Activated T-cell treated with anti-CD3 and anti-CD28 coated beads, Interleukin-2, amount 50 U/mL, for 4 hours (primary cell): ENCODE measurements at regions not wholly inside any gene's neighbourhood (a gene's known extent, or its start where the extent isn't known, plus 50 kb on each side); places are given as distances from the start of the nearest gene placed in this dataset.

Experiments
- ATAC-seq, 2 donors: fragments of 200-7000 bp; cut with Tn5 transposase; one replicate each; pipeline ENCODE4 v1.10.0; 2021
- DNase-seq: peaks from one replicate; pipeline ENCODE4 v3.0.0-alpha.2; 2020
- H3K27me3 Mint-ChIP-seq: one replicate; pipeline ENCODE4 v1.8.0; 2021; ENCODE audit warnings: low read depth, mixed read lengths
- H3K36me3 Mint-ChIP-seq: one replicate; pipeline ENCODE4 v1.8.0; 2022; ENCODE audit warnings: mixed read lengths; ENCODE audit not compliant: insufficient read depth
- H3K4me1 Mint-ChIP-seq: one replicate; pipeline ENCODE4 v1.8.0; 2021; ENCODE audit warnings: low read depth, mixed read lengths
- H3K4me3 Mint-ChIP-seq: one replicate; pipeline ENCODE4 v1.8.0; 2021; ENCODE audit warnings: mild to moderate bottlenecking, moderate library complexity, mixed read lengths
- H3K9me3 Mint-ChIP-seq: one replicate; pipeline ENCODE4 v1.8.0; 2021; ENCODE audit warnings: mixed read lengths

DNA sequence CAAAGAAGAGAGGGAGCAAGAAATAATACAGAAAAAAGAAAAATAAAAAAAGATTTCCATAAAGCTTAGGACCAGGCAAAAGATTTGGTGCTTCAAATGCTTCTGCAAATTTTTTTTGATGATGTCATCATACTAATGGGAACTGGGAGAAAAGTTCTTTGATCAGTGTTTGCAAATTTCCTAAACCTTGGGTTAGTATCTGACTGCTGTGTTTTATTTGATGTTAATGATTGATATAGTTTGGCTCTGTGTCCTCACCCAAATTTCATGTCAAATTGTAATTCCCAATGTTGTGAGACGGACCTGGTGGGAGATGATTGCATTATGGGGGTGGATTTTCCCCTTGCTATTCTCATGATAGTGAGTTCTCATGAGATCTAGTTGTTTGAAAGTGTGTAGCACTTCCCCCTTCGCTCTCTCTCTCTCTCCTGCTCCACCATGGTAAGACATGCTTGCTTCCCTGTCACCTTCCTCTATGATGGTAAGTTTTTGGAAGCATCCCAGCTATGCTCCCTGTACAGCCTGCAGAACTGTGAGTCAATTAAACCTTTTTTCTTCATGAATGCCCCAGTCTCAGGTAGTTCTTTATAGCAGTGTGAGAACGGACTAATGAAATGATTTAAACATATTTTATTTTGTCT lies 72.6 kb downstream of the TMEM100 start:
- Mint-ChIP-seq H3K4me3 (no peak overlapping the region), H3K27me3 (peaks cover 22% of the 10 kb centered on the region), H3K4me1 (no peaks in the 10 kb centered on the region), H3K36me3 (no peaks in the 10 kb centered on the region), H3K9me3 (no peaks in the 10 kb centered on the region)
- no peak for ATAC-seq
- no peak for DNase-seq

DNA sequence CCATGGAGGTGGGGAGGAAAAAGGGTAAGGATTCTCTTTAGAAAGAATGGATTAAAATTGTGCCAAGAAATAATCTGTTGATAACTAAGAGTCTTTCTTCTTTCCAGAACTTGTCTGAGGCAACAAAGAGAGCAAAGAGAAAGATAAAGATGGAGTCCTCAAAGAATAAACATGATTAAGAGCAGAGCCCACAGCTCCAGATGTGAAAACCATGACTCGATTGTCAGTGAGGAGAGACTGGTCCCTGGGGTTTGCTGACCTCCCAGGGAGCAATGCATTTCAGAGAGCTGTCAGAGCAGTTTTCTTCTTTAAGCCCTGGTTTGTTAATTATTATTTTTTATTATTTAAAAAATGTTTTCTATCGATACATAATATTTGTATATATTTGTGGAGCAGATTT lies 74.6 kb downstream of the TMEM100 start:
- H3K4me3 Mint-ChIP-seq: no peak overlapping the region
- H3K9me3 Mint-ChIP-seq: no peaks in the 10 kb centered on the region
- DNase-seq (no peak), ATAC-seq (no peak)
- no peaks in the 10 kb centered on the region for H3K36me3 Mint-ChIP-seq
- H3K27me3 Mint-ChIP-seq: peaks cover 22% of the 10 kb centered on the region
- H3K4me1 Mint-ChIP-seq: peaks cover 1% of the 10 kb centered on the region

DNA sequence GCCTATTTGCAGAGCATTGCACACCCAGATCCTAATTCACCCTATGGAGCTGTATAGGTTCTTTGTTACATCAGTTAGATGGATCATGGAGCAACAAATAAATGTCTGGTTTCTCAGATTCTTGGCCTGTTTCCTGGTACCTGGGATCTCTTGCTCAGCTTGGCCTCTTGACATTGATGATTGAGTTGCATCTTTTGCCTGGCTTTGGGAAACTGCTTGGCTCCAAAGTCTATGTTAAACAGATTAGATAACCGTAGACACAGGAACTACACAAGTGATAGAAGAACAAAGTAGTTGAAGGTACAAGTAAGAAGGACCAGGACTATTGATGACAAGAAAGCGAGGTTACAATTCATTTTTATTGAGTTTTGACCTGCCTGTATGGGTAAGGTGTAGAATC lies 77.3 kb downstream of the TMEM100 start:
- H3K27me3 Mint-ChIP-seq: peaks cover 20% of the 10 kb centered on the region
- H3K4me1 Mint-ChIP-seq: peaks cover 3% of the 10 kb centered on the region
- DNase-seq (no peak), ATAC-seq (no peak)
- no peaks in the 10 kb centered on the region for H3K36me3 Mint-ChIP-seq
- H3K4me3 Mint-ChIP-seq: no peak overlapping the region
- H3K9me3 Mint-ChIP-seq: no peaks in the 10 kb centered on the region

DNA sequence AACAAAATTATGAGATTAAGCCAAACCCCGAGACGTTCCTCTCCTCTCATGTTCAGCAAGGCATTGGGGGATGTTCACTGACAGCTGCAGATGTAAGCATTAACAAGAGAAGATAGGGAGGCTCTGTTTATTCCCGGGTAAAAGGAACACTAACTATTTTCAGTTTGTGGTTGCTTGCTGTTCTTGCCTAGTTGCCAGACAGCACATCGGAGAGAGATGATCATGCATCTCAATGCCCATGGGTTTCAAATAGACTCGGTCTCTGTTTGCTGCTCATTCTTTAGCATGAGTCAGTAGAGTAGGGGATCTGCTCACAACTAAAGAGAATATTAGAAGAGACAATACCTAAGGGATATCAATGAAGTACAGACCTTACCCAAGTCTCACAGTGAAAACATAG lies 78.3 kb downstream of the TMEM100 start:
- no peak overlapping the region for H3K4me3 Mint-ChIP-seq
- peaks cover 3% of the 10 kb centered on the region for H3K4me1 Mint-ChIP-seq
- no peaks in the 10 kb centered on the region for H3K36me3 Mint-ChIP-seq
- DNase-seq: no peak
- peaks cover 16% of the 10 kb centered on the region for H3K27me3 Mint-ChIP-seq
- H3K9me3 Mint-ChIP-seq: no peaks in the 10 kb centered on the region
- ATAC-seq: no peak

DNA sequence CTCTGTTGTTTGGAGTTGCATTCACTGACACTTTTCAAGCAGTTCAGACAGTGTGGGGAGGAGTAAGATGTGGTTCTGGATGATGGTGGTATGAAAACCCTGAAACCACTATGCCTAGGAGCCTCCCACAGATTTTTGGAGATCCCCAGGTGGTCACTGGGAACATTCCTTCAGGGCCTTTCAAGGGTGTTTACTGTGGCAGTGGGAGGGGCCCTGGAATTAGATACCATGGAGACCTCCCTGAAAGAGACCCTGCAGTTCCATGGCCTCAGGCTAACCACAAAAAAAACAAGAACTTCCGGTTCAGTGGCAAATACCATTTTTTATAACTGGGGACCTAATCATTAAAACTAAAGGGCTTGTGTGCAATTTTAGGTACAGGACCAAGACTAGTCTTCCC lies 79.9 kb downstream of the TMEM100 start:
- ATAC-seq (no peak), DNase-seq (no peak)
- Mint-ChIP-seq H3K36me3 (no peaks in the 10 kb centered on the region), H3K4me1 (peaks cover 3% of the 10 kb centered on the region), H3K27me3 (peaks cover 7% of the 10 kb centered on the region), H3K4me3 (no peak overlapping the region), H3K9me3 (no peaks in the 10 kb centered on the region)

DNA sequence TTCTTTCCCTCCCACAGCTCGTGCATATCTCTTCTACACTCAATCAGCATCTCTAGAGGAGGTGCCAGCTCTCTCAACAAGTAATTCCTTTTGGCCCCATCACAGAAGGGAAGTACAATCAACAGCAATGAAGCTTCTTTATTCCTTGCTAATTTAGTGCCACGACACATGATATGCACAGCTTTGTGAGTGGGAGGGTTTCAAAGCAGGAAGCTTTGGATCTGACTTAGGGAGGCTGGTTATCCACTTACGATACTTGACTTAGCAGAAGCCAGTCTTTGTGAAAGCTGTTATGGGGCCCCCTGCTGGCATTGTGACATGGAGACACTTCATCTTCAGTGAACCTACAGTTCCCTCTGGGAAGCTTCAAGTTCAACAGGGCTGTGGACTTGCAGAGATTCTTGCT lies 81.0 kb downstream of the TMEM100 start:
- H3K9me3 Mint-ChIP-seq: no peaks in the 10 kb centered on the region
- H3K4me3 Mint-ChIP-seq: no peak overlapping the region
- no peaks in the 10 kb centered on the region for H3K36me3 Mint-ChIP-seq
- H3K4me1 Mint-ChIP-seq: peaks cover 3% of the 10 kb centered on the region
- peaks cover 4% of the 10 kb centered on the region for H3K27me3 Mint-ChIP-seq
- DNase-seq (no peak), ATAC-seq (no peak)

DNA sequence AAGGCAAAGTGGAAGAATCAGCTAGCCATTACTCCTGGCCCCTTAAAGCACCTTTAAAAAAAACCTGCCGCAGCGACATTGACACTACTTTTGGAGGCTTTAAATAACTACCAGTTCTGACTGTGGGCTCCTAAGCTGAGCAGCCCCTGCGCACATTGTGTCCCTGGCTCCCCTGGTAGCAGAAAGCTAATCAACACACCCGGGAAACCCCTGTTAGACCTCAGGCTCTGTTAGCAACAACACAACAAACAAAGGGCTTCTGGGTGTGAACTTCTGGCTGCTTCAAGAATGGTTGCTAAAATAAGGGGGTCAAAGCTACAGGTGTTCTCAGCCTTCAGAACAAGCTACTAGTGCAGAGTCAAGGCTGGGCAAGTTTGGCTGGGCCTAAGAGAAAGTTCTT lies 83.6 kb downstream of the TMEM100 start:
- Mint-ChIP-seq H3K4me3 (no peak overlapping the region), H3K4me1 (peaks cover 3% of the 10 kb centered on the region), H3K27me3 (peaks cover 4% of the 10 kb centered on the region), H3K36me3 (no peaks in the 10 kb centered on the region), H3K9me3 (no peaks in the 10 kb centered on the region)
- no peak for ATAC-seq
- no peak for DNase-seq

DNA sequence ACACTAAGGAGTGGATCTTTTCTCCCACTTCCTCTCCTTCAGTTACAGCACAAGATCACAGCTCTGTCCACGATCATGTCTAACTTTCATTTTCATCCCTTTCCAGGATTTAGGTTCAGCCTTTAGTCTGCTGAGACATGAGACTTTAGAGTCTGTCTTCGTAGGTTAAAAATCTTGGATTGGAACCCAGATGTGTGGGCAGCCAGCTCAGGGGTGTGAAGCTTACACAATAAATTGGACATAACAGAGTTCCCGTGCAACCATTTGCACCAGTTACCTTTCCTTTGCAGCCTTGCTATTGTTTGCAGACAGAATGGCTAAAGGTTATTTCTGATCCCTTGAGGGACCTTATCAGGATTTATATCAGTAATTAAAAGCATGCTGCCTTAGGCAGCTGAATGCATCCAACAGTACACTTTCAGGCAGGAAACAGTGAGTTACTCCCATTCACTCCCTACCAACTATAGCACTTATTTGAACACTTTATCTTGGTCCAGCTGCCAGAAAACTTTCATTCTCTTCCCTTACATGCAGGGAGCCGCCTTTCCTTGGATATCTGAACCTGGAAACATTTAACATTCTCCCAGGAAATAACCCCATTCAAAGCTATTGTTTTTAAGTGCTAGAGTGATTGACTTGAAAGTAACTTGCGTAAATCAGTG lies 87.3 kb downstream of the TMEM100 start:
- Mint-ChIP-seq H3K4me3 (no peak overlapping the region), H3K9me3 (no peaks in the 10 kb centered on the region), H3K36me3 (no peaks in the 10 kb centered on the region), H3K4me1 (no peaks in the 10 kb centered on the region), H3K27me3 (peaks cover 2% of the 10 kb centered on the region)
- DNase-seq: no peak
- ATAC-seq: no peak

DNA sequence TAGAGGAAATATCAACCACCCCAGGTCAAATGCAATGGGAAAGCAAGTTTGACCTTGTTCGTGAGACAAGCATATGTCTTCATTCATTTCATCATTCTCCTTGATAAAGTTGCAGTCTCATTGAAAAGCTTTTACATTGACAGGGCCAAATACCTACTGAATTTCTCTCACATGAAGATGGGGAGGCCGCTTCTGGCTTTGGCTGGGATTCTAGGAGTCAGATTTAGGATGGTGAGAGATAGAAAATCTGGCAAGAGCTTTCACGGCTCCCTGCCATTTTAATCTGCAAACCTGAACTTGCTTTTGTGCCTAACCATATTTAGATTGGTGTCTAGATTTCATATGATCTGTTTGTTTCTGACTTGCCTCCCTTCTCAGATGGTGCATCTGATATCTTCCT lies 88.0 kb downstream of the TMEM100 start:
- no peak for DNase-seq
- no peak overlapping the region for H3K4me3 Mint-ChIP-seq
- no peaks in the 10 kb centered on the region for H3K36me3 Mint-ChIP-seq
- no peaks in the 10 kb centered on the region for H3K9me3 Mint-ChIP-seq
- peaks cover 5% of the 10 kb centered on the region for H3K27me3 Mint-ChIP-seq
- no peaks in the 10 kb centered on the region for H3K4me1 Mint-ChIP-seq
- no peak for ATAC-seq

DNA sequence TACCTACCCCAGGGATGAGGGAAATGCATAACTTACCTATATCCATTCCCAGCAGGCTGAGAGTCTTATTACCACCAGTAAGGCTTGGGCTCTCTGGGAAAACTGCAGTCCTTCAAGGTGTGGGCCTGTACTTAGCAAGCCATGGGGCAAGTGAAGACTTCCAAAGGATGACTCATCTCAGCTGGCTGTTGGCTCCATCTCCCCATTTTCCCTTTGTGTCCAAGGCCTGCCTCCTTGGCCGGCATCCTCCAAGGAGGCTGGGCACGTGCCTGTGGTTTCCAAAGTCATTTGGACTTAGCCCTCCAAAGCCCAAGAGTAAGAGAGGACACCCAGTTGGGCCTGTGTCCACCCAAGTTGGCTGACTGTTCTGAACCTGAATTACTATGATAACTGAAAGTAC lies 89.8 kb downstream of the TMEM100 start:
- H3K4me1 Mint-ChIP-seq: no peaks in the 10 kb centered on the region
- H3K4me3 Mint-ChIP-seq: no peak overlapping the region
- DNase-seq (no peak), ATAC-seq (no peak)
- no peaks in the 10 kb centered on the region for H3K9me3 Mint-ChIP-seq
- peaks cover 8% of the 10 kb centered on the region for H3K27me3 Mint-ChIP-seq
- H3K36me3 Mint-ChIP-seq: no peaks in the 10 kb centered on the region

DNA sequence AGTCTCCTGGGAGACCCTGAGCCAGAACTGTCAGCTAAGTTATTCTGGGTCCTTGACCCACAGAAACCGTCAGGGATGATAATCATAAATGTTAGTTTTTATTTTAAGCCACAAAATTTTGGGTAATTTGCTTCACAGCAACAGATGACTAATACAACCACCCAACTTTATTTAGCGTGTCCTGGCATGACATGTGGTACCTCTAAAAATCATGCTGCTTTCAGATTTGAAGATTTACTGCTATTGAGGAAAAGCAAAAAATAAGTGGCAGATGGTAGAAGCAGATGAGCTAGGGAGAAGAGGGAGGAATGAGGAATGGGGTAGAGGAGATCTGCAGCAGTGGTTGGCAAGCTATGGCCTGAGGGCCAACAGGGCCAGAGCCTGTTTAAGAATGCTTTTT lies 90.4 kb downstream of the TMEM100 start:
- DNase-seq (no peak), ATAC-seq (no peak)
- Mint-ChIP-seq H3K9me3 (no peaks in the 10 kb centered on the region), H3K4me1 (no peaks in the 10 kb centered on the region), H3K27me3 (peaks cover 8% of the 10 kb centered on the region), H3K36me3 (no peaks in the 10 kb centered on the region), H3K4me3 (no peak overlapping the region)

DNA sequence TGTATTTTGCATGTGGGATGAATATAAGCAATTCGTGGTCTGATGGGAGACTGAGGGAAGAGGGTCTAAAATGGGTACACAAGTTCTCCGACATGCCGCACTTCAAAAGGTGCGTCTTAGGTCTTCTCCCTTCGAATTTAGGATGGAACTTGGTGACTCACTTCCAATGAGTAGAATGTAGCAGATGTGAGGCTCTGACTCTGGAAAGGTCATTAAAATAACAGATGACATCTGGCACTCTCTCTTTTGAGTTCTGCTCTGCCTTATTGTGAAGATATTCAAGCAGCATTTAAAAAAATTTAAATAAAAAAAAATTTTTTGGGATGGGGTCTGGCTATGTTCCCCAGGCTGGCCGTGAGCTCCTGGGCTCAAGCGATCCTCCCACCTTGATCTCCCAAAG lies 92.7 kb downstream of the TMEM100 start:
- no peaks in the 10 kb centered on the region for H3K9me3 Mint-ChIP-seq
- no peak for ATAC-seq
- peaks cover 7% of the 10 kb centered on the region for H3K4me1 Mint-ChIP-seq
- no peak for DNase-seq
- no peaks in the 10 kb centered on the region for H3K36me3 Mint-ChIP-seq
- no peak overlapping the region for H3K4me3 Mint-ChIP-seq
- H3K27me3 Mint-ChIP-seq: peaks cover 6% of the 10 kb centered on the region

DNA sequence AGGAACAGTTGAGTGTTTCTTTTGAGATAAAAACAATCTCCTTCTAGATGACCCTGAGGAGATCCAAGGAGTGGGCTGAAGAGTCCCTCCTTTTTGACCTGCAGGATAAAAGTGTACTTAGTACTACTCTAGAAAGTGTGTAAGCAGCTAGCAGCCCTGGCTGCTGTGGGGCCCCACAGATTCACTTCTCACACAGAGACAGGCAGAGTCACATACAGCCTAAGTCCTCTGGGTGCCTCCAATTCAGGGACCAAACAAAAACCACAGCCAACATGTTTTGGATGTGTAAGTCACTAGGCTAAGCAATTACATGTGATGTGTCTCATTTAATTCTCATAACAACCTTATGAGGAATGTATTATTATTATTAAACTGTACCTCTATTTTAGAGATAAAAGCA lies 97.1 kb downstream of the TMEM100 start:
- H3K36me3 Mint-ChIP-seq: no peaks in the 10 kb centered on the region
- peaks cover 12% of the 10 kb centered on the region for H3K27me3 Mint-ChIP-seq
- peaks cover 10% of the 10 kb centered on the region for H3K4me1 Mint-ChIP-seq
- ATAC-seq (no peak), DNase-seq (no peak)
- H3K9me3 Mint-ChIP-seq: no peaks in the 10 kb centered on the region
- no peak overlapping the region for H3K4me3 Mint-ChIP-seq

DNA sequence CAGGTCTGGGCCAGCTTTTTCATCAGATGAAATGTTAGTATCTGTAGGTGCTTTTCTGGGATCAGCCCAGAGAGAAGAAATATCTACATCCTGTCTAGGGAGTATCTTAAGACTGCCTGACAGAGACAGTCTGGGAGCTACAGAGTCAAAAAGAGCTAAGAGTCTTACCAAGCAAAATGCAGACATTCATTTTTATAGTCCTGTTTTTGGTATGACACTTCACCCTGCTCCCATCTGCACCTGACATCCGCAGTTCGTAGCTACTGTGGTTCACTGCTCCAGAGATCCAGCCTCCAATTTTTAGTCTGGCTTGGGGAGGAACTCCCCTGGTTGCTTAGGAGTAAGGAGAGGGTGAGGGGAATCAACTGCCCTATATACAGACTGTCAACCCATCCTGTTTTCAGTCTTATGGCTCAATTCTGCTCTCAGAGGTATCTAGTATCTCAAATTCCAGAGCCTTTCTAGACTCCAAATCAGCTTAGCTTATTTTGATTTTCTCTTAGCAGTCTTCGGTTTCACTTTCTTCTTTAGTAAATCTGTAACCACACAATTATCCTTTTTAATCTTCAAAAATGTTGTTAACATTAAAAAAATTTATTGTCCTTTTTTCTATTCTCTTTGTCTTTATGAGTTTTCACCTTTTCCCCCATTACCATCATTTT lies 97.8 kb downstream of the TMEM100 start:
- peaks cover 10% of the 10 kb centered on the region for H3K4me1 Mint-ChIP-seq
- no peak overlapping the region for H3K4me3 Mint-ChIP-seq
- DNase-seq: no peak
- peak in 1 of 2 donors; percentile 43 for ATAC-seq
- H3K36me3 Mint-ChIP-seq: no peaks in the 10 kb centered on the region
- H3K27me3 Mint-ChIP-seq: peaks cover 14% of the 10 kb centered on the region
- H3K9me3 Mint-ChIP-seq: no peaks in the 10 kb centered on the region

DNA sequence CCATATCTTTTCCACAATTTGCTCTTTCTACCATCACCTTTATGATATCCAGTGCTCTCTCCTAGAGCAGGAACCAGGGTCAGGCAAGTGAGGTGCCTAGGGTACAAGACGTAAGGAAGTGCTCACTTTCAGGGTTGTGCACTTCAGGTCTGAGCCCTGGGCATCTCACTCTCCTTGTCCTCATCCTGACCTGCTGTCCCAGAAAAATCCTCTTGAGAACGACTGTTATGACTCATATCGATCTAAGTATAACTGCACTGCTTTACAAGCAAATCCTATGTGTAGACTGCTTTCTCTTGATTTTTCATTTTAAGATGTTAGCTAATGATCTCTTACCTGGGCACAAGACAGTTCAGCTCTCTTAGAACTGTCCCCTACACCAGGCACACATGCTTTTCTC lies 100.1 kb downstream of the TMEM100 start:
- no peaks in the 10 kb centered on the region for H3K36me3 Mint-ChIP-seq
- no peak overlapping the region for H3K4me3 Mint-ChIP-seq
- H3K27me3 Mint-ChIP-seq: peaks cover 19% of the 10 kb centered on the region
- no peak for DNase-seq
- peaks cover 10% of the 10 kb centered on the region for H3K4me1 Mint-ChIP-seq
- ATAC-seq: no peak
- H3K9me3 Mint-ChIP-seq: no peaks in the 10 kb centered on the region
